SK-N-SH treated with all-trans-retinoic acid at 6 μM for 48 hours (cell line): ENCODE measurements at regions not wholly inside any gene's neighbourhood (a gene's known extent, or its start where the extent isn't known, plus 50 kb on each side); places are given as distances from the start of the nearest gene placed in this dataset.

Experiments
- ATAC-seq: fragments of 200-7000 bp; cut with Tn5 transposase; 3 replicates; pipeline ENCODE4 v1.9.1; 2020; ENCODE audit warnings: mild to moderate bottlenecking, moderate library complexity
- ARNTL ChIP-seq: fragments of 450-650 bp; formaldehyde crosslinking; IDR thresholded peaks from 2 replicates; pipeline ENCODE4 v1.5.0; 2020; ENCODE audit warnings: low read depth, mild to moderate bottlenecking, moderate library complexity, borderline replicate concordance
- CSDC2 ChIP-seq: fragments of 250-450 bp; sonication (Bioruptor Pico); IDR thresholded peaks from 2 replicates; pipeline ENCODE4 v1.5.0; 2020; ENCODE audit warnings: mild to moderate bottlenecking, moderate library complexity
- ESRRG ChIP-seq: fragments of 250-450 bp; sonication (Bioruptor Pico); IDR thresholded peaks from 2 replicates; pipeline ENCODE4 v1.6.1; 2021; ENCODE audit warnings: mild to moderate bottlenecking
- GLIS3 ChIP-seq: fragments of 250-450 bp; sonication (Bioruptor Pico); IDR thresholded peaks from 2 replicates; pipeline ENCODE4 v1.5.0; 2020; ENCODE audit warnings: mild to moderate bottlenecking, moderate library complexity
- ISL1 ChIP-seq: fragments of 250-450 bp; sonication (Bioruptor Pico); IDR thresholded peaks from 2 replicates; pipeline ENCODE4 v2.1.2; 2022; ENCODE audit warnings: mild to moderate bottlenecking, moderate library complexity
- OSR1 ChIP-seq: fragments of 250-450 bp; sonication (Bioruptor Pico); IDR thresholded peaks from 2 replicates; pipeline ENCODE4 v1.8.0; 2022; ENCODE audit warnings: moderate library complexity, mild to moderate bottlenecking, inconsistent platforms
- PPARA ChIP-seq: fragments of 250-450 bp; sonication (Bioruptor Pico); IDR thresholded peaks from 2 replicates; pipeline ENCODE4 v1.5.0; 2020; ENCODE audit warnings: mild to moderate bottlenecking, borderline replicate concordance
- TCF4 ChIP-seq: fragments of 250-450 bp; sonication (Bioruptor Pico); IDR thresholded peaks from 2 replicates; pipeline ENCODE4 v1.8.0; 2021; ENCODE audit warnings: mild to moderate bottlenecking, moderate library complexity, borderline replicate concordance
- TOX ChIP-seq: fragments of 250-450 bp; sonication (Bioruptor Pico); IDR thresholded peaks from 2 replicates; pipeline ENCODE4 v1.8.0; 2021; ENCODE audit warnings: mild to moderate bottlenecking, moderate library complexity, borderline replicate concordance
- ZC3H10 ChIP-seq: fragments of 250-450 bp; sonication (Bioruptor Pico); IDR thresholded peaks from 2 replicates; pipeline ENCODE4 v1.5.1; 2021; ENCODE audit warnings: mild to moderate bottlenecking, moderate library complexity
- ZFP3 ChIP-seq: fragments of 250-450 bp; sonication (Bioruptor Pico); IDR thresholded peaks from 2 replicates; pipeline ENCODE4 v1.5.0; 2020; ENCODE audit warnings: mild to moderate bottlenecking, moderate library complexity
- ZFP30 ChIP-seq: fragments of 450-650 bp; formaldehyde crosslinking; IDR thresholded peaks from 2 replicates; pipeline ENCODE4 v1.5.0; 2022; ENCODE audit warnings: mild to moderate bottlenecking, moderate library complexity
- ZNF565 ChIP-seq: fragments of 450-650 bp; formaldehyde crosslinking; conservative IDR thresholded peaks from 2 replicates; pipeline ENCODE4 v1.5.0; 2020; ENCODE audit warnings: low read depth, mild to moderate bottlenecking, moderate library complexity
- ZNF70 ChIP-seq: fragments of 450-650 bp; formaldehyde crosslinking; IDR thresholded peaks from 2 replicates; pipeline ENCODE4 v1.5.0; 2020; ENCODE audit warnings: mild to moderate bottlenecking, moderate library complexity
- ZNF8 ChIP-seq: fragments of 450-650 bp; formaldehyde crosslinking; IDR thresholded peaks from 2 replicates; pipeline ENCODE4 v1.5.0; 2020; ENCODE audit warnings: mild to moderate bottlenecking, moderate library complexity
- TF ChIP-seq, protein P1 (sequence below): fragments of 250-450 bp; sonication (Bioruptor Pico); IDR thresholded peaks from 2 replicates; pipeline ENCODE4 v1.8.0; 2021; ENCODE audit warnings: low read depth, mild to moderate bottlenecking, moderate library complexity, borderline replicate concordance
- TF ChIP-seq, protein P2 (sequence below): fragments of 250-450 bp; sonication (Bioruptor Pico); IDR thresholded peaks from 2 replicates; pipeline ENCODE4 v1.8.0; 2020; ENCODE audit warnings: mild to moderate bottlenecking, moderate library complexity, borderline replicate concordance
- TF ChIP-seq, protein P3 (sequence below): fragments of 250-450 bp; sonication (Bioruptor Pico); IDR thresholded peaks from 2 replicates; pipeline ENCODE4 v1.5.1; 2020; ENCODE audit warnings: low read depth, mild to moderate bottlenecking, moderate library complexity
- TF ChIP-seq, protein P4 (sequence below): fragments of 250-450 bp; sonication (Bioruptor Pico); IDR thresholded peaks from 2 replicates; pipeline ENCODE4 v1.5.1; 2021; ENCODE audit warnings: mild to moderate bottlenecking, moderate library complexity
- TF ChIP-seq, protein P5 (sequence below): fragments of 250-450 bp; sonication (Bioruptor Pico); IDR thresholded peaks from 2 replicates; pipeline ENCODE4 v1.5.0; 2020; ENCODE audit warnings: mild to moderate bottlenecking, moderate library complexity

DNA sequence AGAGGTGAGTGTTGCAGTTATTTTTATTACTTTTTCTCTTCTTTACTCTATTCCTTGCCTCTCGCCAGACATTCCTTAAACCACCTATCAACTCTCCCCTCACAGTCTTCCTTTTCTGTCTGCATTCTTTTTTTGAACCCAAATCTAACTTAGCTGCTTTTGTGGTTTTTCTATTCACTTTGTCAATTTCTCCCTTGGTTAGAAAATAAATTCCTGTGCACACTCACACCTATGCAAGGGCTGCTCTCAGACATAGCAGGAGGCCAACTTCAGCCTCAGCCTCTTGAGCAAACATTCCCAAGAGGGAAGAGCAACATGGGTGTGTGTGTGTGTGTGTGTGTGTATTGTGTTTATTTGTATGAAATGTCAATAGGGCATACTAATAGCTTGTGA is 808.6 kb downstream of the RNF144A start:
- no peak for ATAC-seq

DNA sequence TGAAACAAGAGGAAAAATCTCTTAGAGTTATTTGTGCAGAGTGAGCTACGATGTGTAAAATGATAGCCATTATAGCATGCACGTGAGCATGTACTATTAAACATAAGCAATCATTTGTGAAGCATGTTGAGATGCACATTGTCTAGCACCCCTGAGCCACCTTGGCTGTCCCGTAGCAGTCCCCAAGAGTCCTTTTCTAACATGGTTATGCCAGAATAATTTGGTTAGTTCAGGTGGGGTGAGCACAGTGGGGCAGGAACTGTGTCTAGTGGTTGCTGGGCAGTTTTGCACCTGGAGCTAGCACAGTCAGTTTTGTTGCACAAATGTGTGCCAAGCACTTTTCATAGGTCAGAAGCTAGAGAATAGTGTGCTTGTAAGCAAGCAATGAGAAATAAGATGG is 809.8 kb downstream of the RNF144A start:
- ATAC-seq: no peak
- TF ChIP-seq, protein P1, sequence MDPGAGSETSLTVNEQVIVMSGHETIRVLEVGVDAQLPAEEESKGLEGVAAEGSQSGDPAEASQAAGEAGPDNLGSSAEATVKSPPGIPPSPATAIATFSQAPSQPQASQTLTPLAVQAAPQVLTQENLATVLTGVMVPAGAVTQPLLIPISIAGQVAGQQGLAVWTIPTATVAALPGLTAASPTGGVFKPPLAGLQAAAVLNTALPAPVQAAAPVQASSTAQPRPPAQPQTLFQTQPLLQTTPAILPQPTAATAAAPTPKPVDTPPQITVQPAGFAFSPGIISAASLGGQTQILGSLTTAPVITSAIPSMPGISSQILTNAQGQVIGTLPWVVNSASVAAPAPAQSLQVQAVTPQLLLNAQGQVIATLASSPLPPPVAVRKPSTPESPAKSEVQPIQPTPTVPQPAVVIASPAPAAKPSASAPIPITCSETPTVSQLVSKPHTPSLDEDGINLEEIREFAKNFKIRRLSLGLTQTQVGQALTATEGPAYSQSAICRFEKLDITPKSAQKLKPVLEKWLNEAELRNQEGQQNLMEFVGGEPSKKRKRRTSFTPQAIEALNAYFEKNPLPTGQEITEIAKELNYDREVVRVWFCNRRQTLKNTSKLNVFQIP (CRISPR knock-in tag): no peak
- TF ChIP-seq TOX (CRISPR knock-in tag) (no peak), CSDC2 (CRISPR knock-in tag) (no peak), ESRRG (no peak)
- TF ChIP-seq, protein P2, sequence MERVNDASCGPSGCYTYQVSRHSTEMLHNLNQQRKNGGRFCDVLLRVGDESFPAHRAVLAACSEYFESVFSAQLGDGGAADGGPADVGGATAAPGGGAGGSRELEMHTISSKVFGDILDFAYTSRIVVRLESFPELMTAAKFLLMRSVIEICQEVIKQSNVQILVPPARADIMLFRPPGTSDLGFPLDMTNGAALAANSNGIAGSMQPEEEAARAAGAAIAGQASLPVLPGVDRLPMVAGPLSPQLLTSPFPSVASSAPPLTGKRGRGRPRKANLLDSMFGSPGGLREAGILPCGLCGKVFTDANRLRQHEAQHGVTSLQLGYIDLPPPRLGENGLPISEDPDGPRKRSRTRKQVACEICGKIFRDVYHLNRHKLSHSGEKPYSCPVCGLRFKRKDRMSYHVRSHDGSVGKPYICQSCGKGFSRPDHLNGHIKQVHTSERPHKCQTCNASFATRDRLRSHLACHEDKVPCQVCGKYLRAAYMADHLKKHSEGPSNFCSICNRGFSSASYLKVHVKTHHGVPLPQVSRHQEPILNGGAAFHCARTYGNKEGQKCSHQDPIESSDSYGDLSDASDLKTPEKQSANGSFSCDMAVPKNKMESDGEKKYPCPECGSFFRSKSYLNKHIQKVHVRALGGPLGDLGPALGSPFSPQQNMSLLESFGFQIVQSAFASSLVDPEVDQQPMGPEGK (CRISPR knock-in tag): no peak
- TF ChIP-seq, all 23 proteins: peak for 0

More for the DNA sequence above, 808.6 kb downstream of the RNF144A start:
- no peak for TF ChIP-seq PPARA (CRISPR knock-in tag)
- TF ChIP-seq ARNTL (CRISPR knock-in tag): no peak
- TF ChIP-seq, protein P1 (CRISPR knock-in tag): no peak
- no peak for TF ChIP-seq ESRRG
- no peak for TF ChIP-seq ZNF8 (CRISPR knock-in tag)
- no peak for TF ChIP-seq ZC3H10
- TF ChIP-seq ZFP3 (CRISPR knock-in tag): no peak
- TF ChIP-seq GLIS3: no peak
- TF ChIP-seq ZNF70 (CRISPR knock-in tag): no peak
- no peak for TF ChIP-seq CSDC2 (CRISPR knock-in tag)
- TF ChIP-seq ZFP30: no peak
- TF ChIP-seq TCF4 (CRISPR knock-in tag): no peak
- TF ChIP-seq ZNF565 (CRISPR knock-in tag): no peak
- TF ChIP-seq, protein P2 (CRISPR knock-in tag): no peak
- no peak for TF ChIP-seq TOX (CRISPR knock-in tag)
- TF ChIP-seq, protein P3, sequence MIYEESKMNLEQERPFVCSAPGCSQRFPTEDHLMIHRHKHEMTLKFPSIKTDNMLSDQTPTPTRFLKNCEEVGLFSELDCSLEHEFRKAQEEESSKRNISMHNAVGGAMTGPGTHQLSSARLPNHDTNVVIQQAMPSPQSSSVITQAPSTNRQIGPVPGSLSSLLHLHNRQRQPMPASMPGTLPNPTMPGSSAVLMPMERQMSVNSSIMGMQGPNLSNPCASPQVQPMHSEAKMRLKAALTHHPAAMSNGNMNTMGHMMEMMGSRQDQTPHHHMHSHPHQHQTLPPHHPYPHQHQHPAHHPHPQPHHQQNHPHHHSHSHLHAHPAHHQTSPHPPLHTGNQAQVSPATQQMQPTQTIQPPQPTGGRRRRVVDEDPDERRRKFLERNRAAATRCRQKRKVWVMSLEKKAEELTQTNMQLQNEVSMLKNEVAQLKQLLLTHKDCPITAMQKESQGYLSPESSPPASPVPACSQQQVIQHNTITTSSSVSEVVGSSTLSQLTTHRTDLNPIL (CRISPR knock-in tag): no peak
- TF ChIP-seq, protein P4, sequence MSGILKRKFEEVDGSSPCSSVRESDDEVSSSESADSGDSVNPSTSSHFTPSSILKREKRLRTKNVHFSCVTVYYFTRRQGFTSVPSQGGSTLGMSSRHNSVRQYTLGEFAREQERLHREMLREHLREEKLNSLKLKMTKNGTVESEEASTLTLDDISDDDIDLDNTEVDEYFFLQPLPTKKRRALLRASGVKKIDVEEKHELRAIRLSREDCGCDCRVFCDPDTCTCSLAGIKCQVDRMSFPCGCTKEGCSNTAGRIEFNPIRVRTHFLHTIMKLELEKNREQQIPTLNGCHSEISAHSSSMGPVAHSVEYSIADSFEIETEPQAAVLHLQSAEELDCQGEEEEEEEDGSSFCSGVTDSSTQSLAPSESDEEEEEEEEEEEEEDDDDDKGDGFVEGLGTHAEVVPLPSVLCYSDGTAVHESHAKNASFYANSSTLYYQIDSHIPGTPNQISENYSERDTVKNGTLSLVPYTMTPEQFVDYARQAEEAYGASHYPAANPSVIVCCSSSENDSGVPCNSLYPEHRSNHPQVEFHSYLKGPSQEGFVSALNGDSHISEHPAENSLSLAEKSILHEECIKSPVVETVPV: no peak
- TF ChIP-seq ISL1: no peak

DNA sequence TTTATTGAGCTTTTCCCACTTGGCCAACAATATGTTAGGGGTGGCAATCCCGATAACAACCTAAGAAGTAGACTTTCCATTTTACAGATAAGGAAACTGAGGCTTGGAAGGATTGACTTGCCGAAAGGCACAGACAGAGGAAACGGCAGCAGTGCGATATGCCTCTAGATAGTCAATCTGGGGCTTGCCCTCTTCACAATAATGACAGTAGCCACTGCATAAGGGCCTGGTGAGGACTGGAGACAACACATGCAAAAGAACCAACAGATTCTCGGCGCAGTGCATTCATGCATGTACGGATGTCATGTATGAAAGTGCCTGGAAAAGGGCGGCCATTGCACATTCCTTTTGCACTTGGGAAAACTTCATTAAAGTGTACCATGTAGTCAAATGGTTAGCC is 811.2 kb downstream of the RNF144A start:
- TF ChIP-seq ZFP30 (no peak), ARNTL (CRISPR knock-in tag) (no peak), CSDC2 (CRISPR knock-in tag) (no peak), ESRRG (no peak), TCF4 (CRISPR knock-in tag) (no peak), OSR1 (CRISPR knock-in tag) (no peak), ZNF70 (CRISPR knock-in tag) (no peak)
- TF ChIP-seq, protein P5, sequence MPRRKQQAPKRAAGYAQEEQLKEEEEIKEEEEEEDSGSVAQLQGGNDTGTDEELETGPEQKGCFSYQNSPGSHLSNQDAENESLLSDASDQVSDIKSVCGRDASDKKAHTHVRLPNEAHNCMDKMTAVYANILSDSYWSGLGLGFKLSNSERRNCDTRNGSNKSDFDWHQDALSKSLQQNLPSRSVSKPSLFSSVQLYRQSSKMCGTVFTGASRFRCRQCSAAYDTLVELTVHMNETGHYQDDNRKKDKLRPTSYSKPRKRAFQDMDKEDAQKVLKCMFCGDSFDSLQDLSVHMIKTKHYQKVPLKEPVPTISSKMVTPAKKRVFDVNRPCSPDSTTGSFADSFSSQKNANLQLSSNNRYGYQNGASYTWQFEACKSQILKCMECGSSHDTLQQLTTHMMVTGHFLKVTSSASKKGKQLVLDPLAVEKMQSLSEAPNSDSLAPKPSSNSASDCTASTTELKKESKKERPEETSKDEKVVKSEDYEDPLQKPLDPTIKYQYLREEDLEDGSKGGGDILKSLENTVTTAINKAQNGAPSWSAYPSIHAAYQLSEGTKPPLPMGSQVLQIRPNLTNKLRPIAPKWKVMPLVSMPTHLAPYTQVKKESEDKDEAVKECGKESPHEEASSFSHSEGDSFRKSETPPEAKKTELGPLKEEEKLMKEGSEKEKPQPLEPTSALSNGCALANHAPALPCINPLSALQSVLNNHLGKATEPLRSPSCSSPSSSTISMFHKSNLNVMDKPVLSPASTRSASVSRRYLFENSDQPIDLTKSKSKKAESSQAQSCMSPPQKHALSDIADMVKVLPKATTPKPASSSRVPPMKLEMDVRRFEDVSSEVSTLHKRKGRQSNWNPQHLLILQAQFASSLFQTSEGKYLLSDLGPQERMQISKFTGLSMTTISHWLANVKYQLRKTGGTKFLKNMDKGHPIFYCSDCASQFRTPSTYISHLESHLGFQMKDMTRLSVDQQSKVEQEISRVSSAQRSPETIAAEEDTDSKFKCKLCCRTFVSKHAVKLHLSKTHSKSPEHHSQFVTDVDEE (CRISPR knock-in tag): no peak
- no peak for ATAC-seq
